Mucosa of descending colon (tissue), 3 donors: ENCODE measurements at regions not wholly inside any gene's neighbourhood (a gene's known extent, or its start where the extent isn't known, plus 50 kb on each side); places are given as distances from the start of the nearest gene placed in this dataset.
A peak's percentile ranks its signal among the peaks of the same experiment; 100 is the strongest.

Experiments used
- ATAC-seq: fragments of 200-7000 bp; cut with Tn5 transposase; one replicate; pipeline ENCODE4 v1.9.1; 2020; ENCODE audit warnings: mild to moderate bottlenecking, moderate library complexity
- DNase-seq, 3 donors: peaks; one replicate each; pipeline ENCODE4 v3.0.0-alpha.2; 2020
- H3K36me3 ChIP-seq: fragments of 200-600 bp; one replicate; pipeline ENCODE4 v1.8.0; 2021; ENCODE audit warnings: low read depth, mild to moderate bottlenecking
- H3K4me1 ChIP-seq: fragments of 200-600 bp; one replicate; pipeline ENCODE4 v1.8.0; 2021; ENCODE audit warnings: low read depth, mild to moderate bottlenecking
- H3K4me3 ChIP-seq: fragments of 200-600 bp; one replicate; pipeline ENCODE4 v1.8.0; 2021; ENCODE audit warnings: mild to moderate bottlenecking
- H3K9me3 ChIP-seq: fragments of 200-600 bp; one replicate; pipeline ENCODE4 v1.8.0; 2021; ENCODE audit warnings: mild to moderate bottlenecking
- CTCF ChIP-seq: fragments of 200-600 bp; IDR thresholded peaks from one replicate; pipeline ENCODE4 v1.8.0; 2022; ENCODE audit warnings: antibody characterized with exemption, mild to moderate bottlenecking
- intact Hi-C, 2 donors: fragments of 100-400 bp; cut with DNase I in 1 of 2; cut with micrococcal nuclease in 1 of 2; formaldehyde crosslinking; loops; one replicate each; pipeline versions ENCODE4 v1.11.0 to v1.11.1; 2022; cut with DNase I, micrococcal nuclease
- donor health status: DM: no; HTN: no; CAD: no; lungs with moderate emphysema.
- donor health status: DM: no; HTN: no; CAD: no.
- donor health status: DM: no; HTN: yes; CAD: no.

- ATAC-seq (no peak), DNase-seq (no peak)
- H3K4me3 ChIP-seq = no peak overlapping the region
- no peak for TF ChIP-seq CTCF
- no peaks in the 10 kb centered on the region for H3K9me3 ChIP-seq
- no peaks in the 10 kb centered on the region for H3K4me1 ChIP-seq
- intact Hi-C loops = no loop called here
- H3K36me3 ChIP-seq = no peaks in the 10 kb centered on the region
Observed at GRCh38 chr18:45467293-45467692, 148.0 kb upstream of the SLC14A2 start.

GRCh38 chr18:45467945-45468344 is 147.3 kb upstream of the SLC14A2 start:
- DNase-seq (no peak), ATAC-seq (no peak)
- no peaks in the 10 kb centered on the region for H3K4me1 ChIP-seq
- no peak overlapping the region for H3K4me3 ChIP-seq
- H3K36me3 ChIP-seq = no peaks in the 10 kb centered on the region
- TF ChIP-seq CTCF = no peak
- intact Hi-C loops = no loop called here
- no peaks in the 10 kb centered on the region for H3K9me3 ChIP-seq

GRCh38 chr18:45478889-45479288 is 136.4 kb upstream of the SLC14A2 start:
- ATAC-seq = peak; percentile 81

GRCh38 chr18:45480219-45481015 is 134.9 kb upstream of the SLC14A2 start:
- intact Hi-C loops = no loop called here
- Histone ChIP-seq H3K4me1 (no peaks in the 10 kb centered on the region), H3K36me3 (no peaks in the 10 kb centered on the region), H3K4me3 (no peak overlapping the region), H3K9me3 (no peaks in the 10 kb centered on the region)
- DNase-seq (no peak), ATAC-seq (peak; percentile 49)
- no peak for TF ChIP-seq CTCF

More at GRCh38 chr18:45478889-45479288, 136.4 kb upstream of the SLC14A2 start:
- Histone ChIP-seq H3K36me3 (no peaks in the 10 kb centered on the region), H3K4me1 (no peaks in the 10 kb centered on the region), H3K9me3 (no peaks in the 10 kb centered on the region), H3K4me3 (no peak overlapping the region)
- intact Hi-C loops = no loop called here
- no peak for TF ChIP-seq CTCF
- peak in 1 of 3 donors; percentile 74 for DNase-seq

- no peak for ATAC-seq
- H3K36me3 ChIP-seq = no peaks in the 10 kb centered on the region
- no peak for TF ChIP-seq CTCF
- no peaks in the 10 kb centered on the region for H3K4me1 ChIP-seq
- intact Hi-C loops = no loop called here
- H3K9me3 ChIP-seq = no peaks in the 10 kb centered on the region
- DNase-seq = no peak
- no peak overlapping the region for H3K4me3 ChIP-seq
Observed at GRCh38 chr18:45481821-45482220, 133.5 kb upstream of the SLC14A2 start.
